GM12864 (cell line): ENCODE measurements at regions not wholly inside any gene's neighbourhood (a gene's known extent, or its start where the extent isn't known, plus 50 kb on each side); places are given as distances from the start of the nearest gene placed in this dataset.

ENCODE experiments used
- DNase-seq: peaks from one replicate; pipeline ENCODE4 v3.0.0-alpha.2; 2011; ENCODE audit warnings: low read depth
- H3K4me3 ChIP-seq: 2 replicates; pipeline ENCODE4 v1.5.1; 2011; ENCODE audit warnings: mild to moderate bottlenecking, low read depth, low read length, control low read depth
- CTCF ChIP-seq: IDR thresholded peaks from 2 replicates; pipeline ENCODE4 v1.5.1; 2011; ENCODE audit warnings: low read depth, mild to moderate bottlenecking, moderate library complexity, low read length, control low read depth, inconsistent platforms; ENCODE audit errors: missing control alignments

- TF ChIP-seq CTCF = no peak
- no peak for DNase-seq
These were observed 250.7 kb upstream of the ROBO2 start for GRCh38 chr3:76789237-76789636.

DNA sequence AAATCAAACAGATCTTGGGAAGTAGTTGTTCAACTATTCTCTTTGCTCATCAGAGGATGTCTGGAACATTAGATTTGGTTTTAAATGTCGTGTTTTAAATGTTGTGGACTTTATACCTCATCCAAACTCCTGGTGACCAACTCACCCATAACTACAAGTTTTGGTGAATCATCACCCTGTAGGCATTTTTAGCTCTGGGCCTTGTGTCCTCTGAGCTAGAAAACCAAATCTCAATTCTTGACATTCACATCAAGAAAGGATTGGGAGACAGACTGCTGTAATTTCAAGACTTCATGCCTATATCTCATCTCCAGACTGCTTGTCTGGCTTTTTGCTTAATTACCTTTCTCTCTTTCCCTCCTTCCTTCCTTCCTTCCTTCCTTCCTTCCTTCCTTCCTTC lies 228.5 kb upstream of the ROBO2 start:
- no peak overlapping the region for H3K4me3 ChIP-seq
- TF ChIP-seq CTCF = no peak
- DNase-seq = no peak

More at GRCh38 chr3:76789237-76789636, 250.7 kb upstream of the ROBO2 start:
- H3K4me3 ChIP-seq = no peak overlapping the region

DNA sequence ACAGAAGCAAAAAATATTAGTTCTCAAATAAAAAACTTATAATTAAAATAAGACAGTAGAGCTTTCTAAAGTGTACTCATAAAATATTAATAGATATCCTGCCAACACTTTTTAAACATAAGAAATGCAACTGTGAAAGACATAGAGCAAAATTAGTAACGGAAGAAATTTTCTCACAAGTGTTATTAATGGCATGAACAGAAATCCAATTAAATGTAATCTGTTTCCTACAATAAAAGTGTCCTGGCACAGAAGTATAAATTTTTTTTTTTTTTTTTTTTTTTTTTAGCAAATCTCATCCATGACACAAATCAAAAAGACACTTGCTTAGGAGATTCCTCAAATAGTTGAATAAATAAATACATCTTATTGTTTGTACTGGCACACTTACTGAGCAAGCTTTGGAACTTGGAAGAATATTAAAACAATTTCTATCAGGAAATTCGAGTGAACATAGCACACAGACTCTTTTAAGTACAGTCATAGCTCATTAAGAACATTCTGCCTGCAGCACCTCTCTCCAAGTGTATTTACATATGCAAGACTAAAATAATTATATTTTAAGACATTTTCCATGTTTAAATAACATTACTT lies 227.2 kb upstream of the ROBO2 start:
- DNase-seq = no peak
- TF ChIP-seq CTCF = no peak
- H3K4me3 ChIP-seq = no peak overlapping the region

- TF ChIP-seq CTCF = no peak
- no peak for DNase-seq
- no peak overlapping the region for H3K4me3 ChIP-seq
These were observed 224.3 kb upstream of the ROBO2 start for GRCh38 chr3:76815561-76815960.

- no peak overlapping the region for H3K4me3 ChIP-seq
These were observed 219.4 kb upstream of the ROBO2 start for GRCh38 chr3:76820481-76820880.

DNA sequence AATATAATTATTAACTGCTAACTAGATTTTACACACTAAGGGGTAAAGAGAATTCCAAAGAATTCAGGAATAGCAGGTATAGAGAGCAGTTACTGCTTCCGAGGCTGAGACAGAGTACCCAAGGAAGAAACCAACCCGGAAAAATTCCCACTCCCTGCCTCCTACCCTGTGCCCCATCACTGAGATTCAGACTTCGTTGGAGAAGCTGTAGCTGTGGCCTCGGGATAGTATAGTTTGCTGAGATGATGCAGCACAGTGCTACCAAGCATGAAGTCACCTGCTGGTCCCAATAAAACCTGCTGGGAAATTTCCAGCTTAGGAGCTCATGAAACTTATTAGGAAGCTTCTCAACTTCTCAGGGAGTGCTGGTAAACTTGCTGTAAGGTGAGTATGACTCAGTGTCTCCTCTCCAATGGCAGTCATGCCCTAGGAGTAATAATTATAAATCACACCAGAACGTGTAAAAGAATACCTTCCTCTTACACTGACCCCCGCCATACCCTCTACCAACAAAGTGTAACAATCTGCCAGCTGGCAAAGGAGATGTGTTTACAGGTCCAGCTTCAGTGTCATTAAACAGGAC lies 215.2 kb upstream of the ROBO2 start:
- DNase-seq = no peak
- H3K4me3 ChIP-seq = no peak overlapping the region
- TF ChIP-seq CTCF = no peak

More at GRCh38 chr3:76820481-76820880, 219.4 kb upstream of the ROBO2 start:
- DNase-seq = no peak
- no peak for TF ChIP-seq CTCF

GRCh38 chr3:76826861-76827260 lies 213.0 kb upstream of the ROBO2 start:
- no peak for TF ChIP-seq CTCF
- H3K4me3 ChIP-seq = no peak overlapping the region
- no peak for DNase-seq
